SU-DHL-6 (cell line): ENCODE measurements at regions not wholly inside any gene's neighbourhood (a gene's known extent, or its start where the extent isn't known, plus 50 kb on each side); places are given as distances from the start of the nearest gene placed in this dataset.

Source experiments
- H2AFZ ChIP-seq: fragments of 200-600 bp; sonication (generic); 2 replicates; pipeline ENCODE4 v1.6.1; 2014; ENCODE audit warnings: low read depth, mild to moderate bottlenecking, moderate library complexity, mixed read lengths, antibody characterized with exemption, low read length; ENCODE audit not compliant: severe bottlenecking
- H3F3A ChIP-seq: fragments of 200-600 bp; shearing (Covaris generic); 2 replicates; pipeline ENCODE4 v1.6.0; 2016; ENCODE audit warnings: antibody characterized with exemption, mild to moderate bottlenecking; ENCODE audit not compliant: insufficient read depth
- H3K27ac ChIP-seq: fragments of 200-600 bp; sonication (generic); 2 replicates; pipeline ENCODE4 v1.5.1; 2016; ENCODE audit warnings: low read depth, mild to moderate bottlenecking, low read length, moderate library complexity, mixed read lengths
- H3K27me3 ChIP-seq: fragments of 200-600 bp; sonication (generic), shearing (Covaris generic); 2 replicates; pipeline ENCODE4 v1.6.0; 2014; ENCODE audit warnings: mild to moderate bottlenecking, low read length
- H3K36me3 ChIP-seq: fragments of 200-600 bp; sonication (generic); 2 replicates; pipeline ENCODE4 v1.6.1; 2014; ENCODE audit warnings: mild to moderate bottlenecking, low read length, mixed read lengths
- H3K4me2 ChIP-seq: fragments of 300-600, 200-600 bp; shearing (Covaris generic), sonication (generic); 2 replicates; pipeline ENCODE4 v1.6.0; 2014; ENCODE audit warnings: low read length, low read depth, mild to moderate bottlenecking; ENCODE audit not compliant: poor library complexity, severe bottlenecking
- H3K4me3 ChIP-seq: fragments of 200-600 bp; sonication (generic); 2 replicates; pipeline ENCODE4 v1.5.1; 2014; ENCODE audit warnings: antibody characterized with exemption, low read length, mild to moderate bottlenecking, mixed read lengths; ENCODE audit not compliant: insufficient read depth, poor library complexity, severe bottlenecking
- H3K79me2 ChIP-seq: fragments of 200-600 bp; sonication (generic); 2 replicates; pipeline ENCODE4 v1.6.1; 2014; ENCODE audit warnings: mild to moderate bottlenecking, low read length, moderate library complexity; ENCODE audit not compliant: insufficient read depth
- H3K9ac ChIP-seq: fragments of 200-600 bp; sonication (generic); 2 replicates; pipeline ENCODE4 v1.7.0; 2014; ENCODE audit warnings: mild to moderate bottlenecking, low read length
- H3K9me2 ChIP-seq: fragments of 200-600 bp; sonication (generic); replicated peaks from 2 replicates; pipeline ENCODE4 v1.6.1; 2014; ENCODE audit warnings: low read length; ENCODE audit not compliant: insufficient read depth
- H3K9me3 ChIP-seq: fragments of 200-600 bp; sonication (generic); 2 replicates; pipeline ENCODE4 v1.6.1; 2014; ENCODE audit warnings: low read length, mixed read lengths; ENCODE audit not compliant: insufficient read depth
- H4K20me1 ChIP-seq: fragments of 200-600 bp; sonication (generic); 2 replicates; pipeline ENCODE4 v1.6.1; 2014; ENCODE audit warnings: low read depth, mild to moderate bottlenecking, antibody characterized with exemption, low read length, moderate library complexity, mixed read lengths
- CTCF ChIP-seq: fragments of 200-600 bp; sonication (generic); IDR thresholded peaks from one replicate; pipeline ENCODE4 v1.5.1; 2017; ENCODE audit warnings: antibody characterized with exemption, mild to moderate bottlenecking, low read length, moderate library complexity; ENCODE audit not compliant: insufficient read depth, poor library complexity, severe bottlenecking
- EZH2phosphoT487 ChIP-seq: fragments of 200-600 bp; sonication (generic), shearing (Covaris generic); conservative IDR thresholded peaks from 2 replicates; pipeline ENCODE4 v1.6.1; 2018; ENCODE audit warnings: mild to moderate bottlenecking, antibody characterized with exemption, low read length, moderate library complexity, mixed read lengths

GRCh38 chr4:57195622-57196021, 85.4 kb upstream of the IGFBP7 start:
- H3K27ac ChIP-seq: no peak overlapping the region
- no peaks in the 10 kb centered on the region for H3K27me3 ChIP-seq
- no peaks in the 10 kb centered on the region for H3K36me3 ChIP-seq
- H3K9me3 ChIP-seq: no peaks in the 10 kb centered on the region
- H3K4me2 ChIP-seq: no peak overlapping the region
- H3K79me2 ChIP-seq: no peaks in the 10 kb centered on the region
- no peaks in the 10 kb centered on the region for H3K9me2 ChIP-seq
- H2AFZ ChIP-seq: no peak overlapping the region
- TF ChIP-seq CTCF (no peak), EZH2phosphoT487 (no peak)
- H3K4me3 ChIP-seq: no peak overlapping the region
- no peaks in the 10 kb centered on the region for H3F3A ChIP-seq
- H3K9ac ChIP-seq: no peak overlapping the region
- H4K20me1 ChIP-seq: no peaks in the 10 kb centered on the region

GRCh38 chr4:57194068-57194611, 84.0 kb upstream of the IGFBP7 start:
- Histone ChIP-seq H4K20me1 (no peaks in the 10 kb centered on the region), H3K4me3 (no peak overlapping the region), H3K4me2 (no peak overlapping the region), H3K9me2 (no peaks in the 10 kb centered on the region), H3K27me3 (no peaks in the 10 kb centered on the region), H3K36me3 (no peaks in the 10 kb centered on the region), H3K9ac (no peak overlapping the region), H3K79me2 (no peaks in the 10 kb centered on the region), H2AFZ (no peak overlapping the region), H3F3A (no peaks in the 10 kb centered on the region), H3K9me3 (no peaks in the 10 kb centered on the region), H3K27ac (no peak overlapping the region)
- TF ChIP-seq EZH2phosphoT487: no peak
- no peak for TF ChIP-seq CTCF

GRCh38 chr4:57193209-57193810, 83.1 kb upstream of the IGFBP7 start:
- no peaks in the 10 kb centered on the region for H3K79me2 ChIP-seq
- TF ChIP-seq CTCF (no peak), EZH2phosphoT487 (no peak)
- H3K9me3 ChIP-seq: no peaks in the 10 kb centered on the region
- H3K4me3 ChIP-seq: no peak overlapping the region
- no peak overlapping the region for H3K4me2 ChIP-seq
- no peaks in the 10 kb centered on the region for H3K36me3 ChIP-seq
- H3K9me2 ChIP-seq: no peaks in the 10 kb centered on the region
- H3F3A ChIP-seq: no peaks in the 10 kb centered on the region
- H2AFZ ChIP-seq: no peak overlapping the region
- H3K27me3 ChIP-seq: no peaks in the 10 kb centered on the region
- no peak overlapping the region for H3K27ac ChIP-seq
- H4K20me1 ChIP-seq: no peaks in the 10 kb centered on the region
- no peak overlapping the region for H3K9ac ChIP-seq
